Endothelial cell (in vitro differentiated cells): ENCODE measurements at regions not wholly inside any gene's neighbourhood (a gene's known extent, or its start where the extent isn't known, plus 50 kb on each side); places are given as distances from the start of the nearest gene placed in this dataset.
A peak's percentile ranks its signal among the peaks of the same experiment; 100 is the strongest.
"Not testable (repeated sequence)": the region's sequence is repeated elsewhere in the genome, so short reads cannot be mapped to it uniquely, and the experiment has no call there.

ENCODE experiments used
- DNase-seq: peaks from one replicate; pipeline ENCODE4 v3.0.0; 2021; ENCODE audit warnings: low spot score
- H3K27ac Mint-ChIP-seq: one replicate; pipeline ENCODE4 v1.8.0; 2021; ENCODE audit warnings: mixed read lengths, inconsistent platforms; ENCODE audit not compliant: unreplicated experiment
- H3K27me3 Mint-ChIP-seq: one replicate; pipeline ENCODE4 v1.8.0; 2021; ENCODE audit warnings: mild to moderate bottlenecking, moderate library complexity, mixed read lengths, inconsistent platforms; ENCODE audit not compliant: unreplicated experiment
- H3K36me3 Mint-ChIP-seq: one replicate; pipeline ENCODE4 v1.8.0; 2021; ENCODE audit warnings: mild to moderate bottlenecking, low read depth, mixed read lengths, inconsistent platforms; ENCODE audit not compliant: unreplicated experiment
- H3K4me1 Mint-ChIP-seq: one replicate; pipeline ENCODE4 v1.8.0; 2021; ENCODE audit warnings: mild to moderate bottlenecking, mixed read lengths, inconsistent platforms; ENCODE audit not compliant: unreplicated experiment
- H3K4me3 Mint-ChIP-seq: one replicate; pipeline ENCODE4 v1.8.0; 2021; ENCODE audit warnings: mild to moderate bottlenecking, mixed read lengths, inconsistent platforms; ENCODE audit not compliant: unreplicated experiment
- H3K9me3 Mint-ChIP-seq: one replicate; pipeline ENCODE4 v1.8.0; 2021; ENCODE audit warnings: mixed read lengths, inconsistent platforms; ENCODE audit not compliant: unreplicated experiment
- CTCF ChIP-seq: fragments of 200-600 bp; sonication (generic); IDR thresholded peaks from one replicate; pipeline ENCODE4 v1.5.0; 2021; ENCODE audit warnings: antibody characterized with exemption; ENCODE audit not compliant: unreplicated experiment

DNA sequence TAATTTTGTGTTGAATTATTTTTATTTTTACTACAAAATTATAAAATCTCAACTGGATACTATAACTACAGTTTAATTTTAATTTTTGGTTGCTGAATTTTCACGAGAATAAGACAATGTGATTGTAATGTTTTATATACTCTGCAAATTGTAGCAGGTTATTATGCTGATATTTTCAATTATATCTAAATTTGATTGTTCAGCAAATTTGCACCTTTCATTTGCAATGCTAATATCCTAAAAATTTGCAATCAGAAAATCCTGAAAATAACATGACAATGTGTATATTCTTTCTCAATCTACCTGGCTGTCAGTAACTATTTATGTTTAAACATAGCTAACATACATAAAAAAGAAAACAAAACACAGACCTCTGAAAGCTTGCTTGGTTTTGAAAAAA, 932.2 kb upstream of the LRFN5 start:
- peaks cover 2% of the 10 kb centered on the region for H3K27me3 Mint-ChIP-seq
- TF ChIP-seq CTCF = no peak
- H3K9me3 Mint-ChIP-seq = no peaks in the 10 kb centered on the region
- no peak overlapping the region for H3K4me3 Mint-ChIP-seq
- H3K4me1 Mint-ChIP-seq = peaks cover 7% of the 10 kb centered on the region
- no peaks in the 10 kb centered on the region for H3K36me3 Mint-ChIP-seq
- H3K27ac Mint-ChIP-seq = no peak overlapping the region
- no peak for DNase-seq

GRCh38 chr14:40656311-40656710, 950.4 kb upstream of the LRFN5 start:
- Mint-ChIP-seq H3K4me1 (no peaks in the 10 kb centered on the region), H3K36me3 (no peaks in the 10 kb centered on the region), H3K27me3 (no peaks in the 10 kb centered on the region), H3K27ac (no peak overlapping the region), H3K9me3 (no peaks in the 10 kb centered on the region), H3K4me3 (no peak overlapping the region)
- DNase-seq = no peak
- TF ChIP-seq CTCF = no peak

DNA sequence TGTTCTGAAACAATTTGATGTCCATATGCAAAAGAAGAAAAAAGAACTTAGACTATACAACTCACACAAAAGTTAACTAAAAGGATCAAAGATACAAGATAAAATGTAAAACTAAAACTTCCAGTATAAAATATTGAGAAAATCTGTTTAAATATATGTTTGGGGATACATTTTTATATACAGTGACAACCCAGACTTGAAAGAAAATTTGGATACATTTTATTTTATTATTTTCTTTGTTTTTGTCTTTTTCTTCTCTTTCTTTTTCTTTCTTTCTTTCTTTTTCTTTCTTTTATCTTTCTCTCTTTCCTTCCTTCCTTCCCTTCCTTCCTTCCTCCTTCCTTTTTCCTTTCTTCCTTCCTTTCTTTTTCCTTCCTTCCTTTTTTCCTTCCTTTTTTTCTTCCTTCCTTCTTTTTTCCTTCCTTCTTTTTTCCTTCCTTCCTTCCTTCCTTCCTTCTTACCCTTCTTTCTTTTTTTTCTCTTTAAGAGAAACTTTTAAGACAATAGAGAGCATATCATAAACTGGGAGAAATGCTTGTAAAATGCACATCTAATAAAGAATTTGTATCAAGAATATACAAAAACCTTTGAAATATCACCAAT, 954.5 kb upstream of the LRFN5 start:
- no peak for DNase-seq
- no peaks in the 10 kb centered on the region for H3K4me1 Mint-ChIP-seq
- peaks cover 1% of the 10 kb centered on the region for H3K27me3 Mint-ChIP-seq
- H3K4me3 Mint-ChIP-seq = no peak overlapping the region
- no peaks in the 10 kb centered on the region for H3K36me3 Mint-ChIP-seq
- H3K9me3 Mint-ChIP-seq = no peaks in the 10 kb centered on the region
- H3K27ac Mint-ChIP-seq = no peak overlapping the region
- TF ChIP-seq CTCF = no peak

DNA sequence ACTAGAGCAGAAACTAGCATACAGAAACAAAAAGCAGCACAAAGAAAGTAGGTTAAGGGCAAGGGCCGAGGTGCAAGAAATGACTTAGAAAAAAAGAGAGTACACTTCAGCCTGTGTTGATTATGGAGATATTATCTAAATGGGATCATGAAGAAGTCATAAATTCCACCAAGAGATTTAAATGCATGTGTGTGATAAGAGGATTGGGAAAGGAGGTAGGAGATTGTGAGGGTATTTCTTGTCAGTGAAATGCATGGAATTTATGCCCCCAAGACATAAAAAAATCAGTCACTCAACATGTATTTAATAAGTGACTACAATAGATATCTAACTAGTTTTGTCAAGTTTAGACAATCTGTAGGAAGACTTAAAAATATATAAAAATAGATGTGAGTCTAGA, 976.2 kb upstream of the LRFN5 start:
- peak overlapping the region; percentile 1 for H3K4me3 Mint-ChIP-seq

GRCh38 chr14:40629551-40630137, 977.0 kb upstream of the LRFN5 start:
- H3K27me3 Mint-ChIP-seq, H3K27ac Mint-ChIP-seq, H3K36me3 Mint-ChIP-seq, H3K9me3 Mint-ChIP-seq, H3K4me1 Mint-ChIP-seq: not testable (repeated sequence)
- H3K4me3 Mint-ChIP-seq = peak overlapping the region; percentile 67
- DNase-seq = peak; percentile 52

More for the DNA sequence above, 976.2 kb upstream of the LRFN5 start:
- H3K27ac Mint-ChIP-seq = no peak overlapping the region
- no peaks in the 10 kb centered on the region for H3K9me3 Mint-ChIP-seq
- H3K27me3 Mint-ChIP-seq = no peaks in the 10 kb centered on the region
- no peaks in the 10 kb centered on the region for H3K4me1 Mint-ChIP-seq
- no peaks in the 10 kb centered on the region for H3K36me3 Mint-ChIP-seq
- DNase-seq = no peak
- TF ChIP-seq CTCF = no peak
